ENCODE measurements at regions not wholly inside any gene's neighbourhood (a gene's known extent, or its start where the extent isn't known, plus 50 kb on each side); places are given as distances from the start of the nearest gene placed in this dataset.

DNA sequence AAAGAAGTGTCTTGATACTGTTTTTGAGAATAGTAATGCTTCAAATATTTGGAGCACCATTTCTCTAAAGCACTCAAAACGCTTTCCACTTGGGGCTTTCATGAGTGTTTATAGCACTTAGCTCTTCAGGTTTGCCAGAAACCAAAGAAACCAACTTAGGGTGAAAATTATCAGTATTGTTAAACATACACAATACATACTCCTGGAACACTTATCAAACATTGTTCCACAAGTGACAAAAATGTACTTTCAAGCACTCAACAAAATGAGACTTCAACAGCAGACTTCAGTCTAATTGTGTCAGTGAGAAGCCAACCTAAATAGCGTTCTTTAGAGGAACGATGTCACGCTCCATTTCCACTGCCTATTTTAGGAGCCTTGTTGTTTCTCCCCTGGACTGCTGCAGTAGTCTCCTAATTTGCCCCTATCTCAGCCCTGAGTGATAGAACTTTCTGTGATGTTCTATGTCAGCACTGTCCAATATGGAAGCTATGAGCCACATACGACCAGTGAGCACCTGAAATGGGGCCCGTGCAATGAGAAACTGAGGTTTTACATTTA is 461.3 kb downstream of the KIF16B start:
- no peak for TF ChIP-seq POLR2AphosphoS5 (IDR thresholded peaks at IDR 0.05; ENCODE audit: insufficient read depth in 1 of 2, low read depth in 1 of 2)
- TF ChIP-seq, protein P1, sequence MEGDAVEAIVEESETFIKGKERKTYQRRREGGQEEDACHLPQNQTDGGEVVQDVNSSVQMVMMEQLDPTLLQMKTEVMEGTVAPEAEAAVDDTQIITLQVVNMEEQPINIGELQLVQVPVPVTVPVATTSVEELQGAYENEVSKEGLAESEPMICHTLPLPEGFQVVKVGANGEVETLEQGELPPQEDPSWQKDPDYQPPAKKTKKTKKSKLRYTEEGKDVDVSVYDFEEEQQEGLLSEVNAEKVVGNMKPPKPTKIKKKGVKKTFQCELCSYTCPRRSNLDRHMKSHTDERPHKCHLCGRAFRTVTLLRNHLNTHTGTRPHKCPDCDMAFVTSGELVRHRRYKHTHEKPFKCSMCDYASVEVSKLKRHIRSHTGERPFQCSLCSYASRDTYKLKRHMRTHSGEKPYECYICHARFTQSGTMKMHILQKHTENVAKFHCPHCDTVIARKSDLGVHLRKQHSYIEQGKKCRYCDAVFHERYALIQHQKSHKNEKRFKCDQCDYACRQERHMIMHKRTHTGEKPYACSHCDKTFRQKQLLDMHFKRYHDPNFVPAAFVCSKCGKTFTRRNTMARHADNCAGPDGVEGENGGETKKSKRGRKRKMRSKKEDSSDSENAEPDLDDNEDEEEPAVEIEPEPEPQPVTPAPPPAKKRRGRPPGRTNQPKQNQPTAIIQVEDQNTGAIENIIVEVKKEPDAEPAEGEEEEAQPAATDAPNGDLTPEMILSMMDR (IDR thresholded peaks at IDR 0.05), result no peak
- TF ChIP-seq POLR2A (IDR thresholded peaks at IDR 0.05), result no peak
